ENCODE measurements at regions not wholly inside any gene's neighbourhood (a gene's known extent, or its start where the extent isn't known, plus 50 kb on each side); places are given as distances from the start of the nearest gene placed in this dataset.

DNA sequence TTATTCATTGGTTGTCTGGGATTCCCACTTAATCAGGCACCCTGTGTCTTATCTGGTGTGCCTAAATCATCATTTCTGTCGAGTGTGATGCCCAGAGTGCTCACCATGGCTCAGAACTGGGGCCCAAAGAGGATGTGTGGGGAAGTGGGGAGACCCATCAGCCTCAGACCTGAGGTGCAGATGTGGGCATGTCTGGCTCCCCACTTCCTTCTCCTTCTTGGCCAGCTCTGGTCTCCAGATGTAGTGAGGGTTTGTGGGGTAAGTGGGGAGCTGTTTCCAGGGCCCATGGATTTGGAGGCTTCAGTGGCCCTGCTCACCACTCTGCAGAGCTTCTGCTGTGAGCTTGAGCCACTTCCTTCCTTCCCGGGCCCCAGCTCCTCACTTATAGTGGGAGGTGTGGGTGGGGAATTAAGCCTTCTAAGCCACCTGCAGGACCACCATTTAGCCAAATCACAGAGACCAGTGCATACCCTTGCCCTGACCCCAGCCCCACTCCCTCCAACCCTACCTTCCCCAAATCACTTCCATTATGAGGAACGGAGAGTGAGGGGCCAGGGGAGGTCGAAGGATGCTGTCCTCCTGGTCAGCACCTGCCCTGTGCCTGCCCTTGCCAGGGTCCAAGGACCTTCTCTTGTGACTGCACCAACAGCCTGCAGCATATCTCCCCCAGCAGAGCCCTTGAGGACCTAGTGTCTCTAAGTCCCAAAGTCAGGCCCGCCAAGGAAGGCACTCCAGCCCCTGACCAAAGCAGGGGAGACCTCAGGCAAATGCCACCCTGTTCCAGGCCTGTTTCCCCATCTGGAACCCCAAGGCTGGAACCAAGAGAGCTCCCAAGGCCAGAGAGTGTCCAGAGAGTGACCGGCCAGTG is 278.2 kb upstream of the RTL1 start:
- no peak for TF ChIP-seq POLR2A (IDR thresholded peaks at IDR 0.05)
- TF ChIP-seq, protein P1, sequence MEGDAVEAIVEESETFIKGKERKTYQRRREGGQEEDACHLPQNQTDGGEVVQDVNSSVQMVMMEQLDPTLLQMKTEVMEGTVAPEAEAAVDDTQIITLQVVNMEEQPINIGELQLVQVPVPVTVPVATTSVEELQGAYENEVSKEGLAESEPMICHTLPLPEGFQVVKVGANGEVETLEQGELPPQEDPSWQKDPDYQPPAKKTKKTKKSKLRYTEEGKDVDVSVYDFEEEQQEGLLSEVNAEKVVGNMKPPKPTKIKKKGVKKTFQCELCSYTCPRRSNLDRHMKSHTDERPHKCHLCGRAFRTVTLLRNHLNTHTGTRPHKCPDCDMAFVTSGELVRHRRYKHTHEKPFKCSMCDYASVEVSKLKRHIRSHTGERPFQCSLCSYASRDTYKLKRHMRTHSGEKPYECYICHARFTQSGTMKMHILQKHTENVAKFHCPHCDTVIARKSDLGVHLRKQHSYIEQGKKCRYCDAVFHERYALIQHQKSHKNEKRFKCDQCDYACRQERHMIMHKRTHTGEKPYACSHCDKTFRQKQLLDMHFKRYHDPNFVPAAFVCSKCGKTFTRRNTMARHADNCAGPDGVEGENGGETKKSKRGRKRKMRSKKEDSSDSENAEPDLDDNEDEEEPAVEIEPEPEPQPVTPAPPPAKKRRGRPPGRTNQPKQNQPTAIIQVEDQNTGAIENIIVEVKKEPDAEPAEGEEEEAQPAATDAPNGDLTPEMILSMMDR (IDR thresholded peaks at IDR 0.05) = no peak
- no peak overlapping the region for H3K4me3 ChIP-seq (ENCODE audit: low read depth, poor library complexity, severe bottlenecking)
- intact Hi-C loops (cut with DNase I; ENCODE audit: low total_unique reads) = no loop called here
- DNase-seq (ENCODE audit: low spot score in 2 of 2) = peak in 1 of 2 donors; percentile 65
- 81% methylated on average over 6 of the region's 6 CpGs for WGBS, 2 donors

DNA sequence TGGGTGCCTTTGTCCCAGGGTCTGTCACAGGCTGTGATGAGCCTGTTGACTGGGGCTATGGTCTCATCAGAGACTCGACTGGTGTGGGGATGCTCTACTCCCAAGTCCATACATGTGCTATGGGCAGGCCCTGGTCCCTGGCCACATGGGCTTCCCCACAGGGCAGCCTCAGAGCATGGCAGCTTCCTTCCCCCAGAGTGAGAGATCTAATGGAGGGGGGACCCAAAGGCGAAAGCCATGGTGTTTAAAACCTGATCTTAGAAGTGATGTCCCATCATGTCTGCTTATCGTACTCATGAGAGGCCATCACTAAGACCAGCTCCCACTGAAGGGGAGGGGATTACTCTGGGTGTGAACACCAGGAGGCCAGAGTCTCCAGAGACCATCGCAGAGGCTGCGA is 279.0 kb upstream of the RTL1 start:
- no peak for DNase-seq (ENCODE audit: low spot score in 2 of 2)
- WGBS, 2 donors = 73 to 76% methylated on average over 4 to 5 of the region's 5 CpGs
- intact Hi-C loops (cut with DNase I; ENCODE audit: low total_unique reads) = no loop called here
- no peak for TF ChIP-seq POLR2A (IDR thresholded peaks at IDR 0.05)
- TF ChIP-seq, protein P1 (IDR thresholded peaks at IDR 0.05) = no peak
- no peak overlapping the region for H3K4me3 ChIP-seq (ENCODE audit: low read depth, poor library complexity, severe bottlenecking)

DNA sequence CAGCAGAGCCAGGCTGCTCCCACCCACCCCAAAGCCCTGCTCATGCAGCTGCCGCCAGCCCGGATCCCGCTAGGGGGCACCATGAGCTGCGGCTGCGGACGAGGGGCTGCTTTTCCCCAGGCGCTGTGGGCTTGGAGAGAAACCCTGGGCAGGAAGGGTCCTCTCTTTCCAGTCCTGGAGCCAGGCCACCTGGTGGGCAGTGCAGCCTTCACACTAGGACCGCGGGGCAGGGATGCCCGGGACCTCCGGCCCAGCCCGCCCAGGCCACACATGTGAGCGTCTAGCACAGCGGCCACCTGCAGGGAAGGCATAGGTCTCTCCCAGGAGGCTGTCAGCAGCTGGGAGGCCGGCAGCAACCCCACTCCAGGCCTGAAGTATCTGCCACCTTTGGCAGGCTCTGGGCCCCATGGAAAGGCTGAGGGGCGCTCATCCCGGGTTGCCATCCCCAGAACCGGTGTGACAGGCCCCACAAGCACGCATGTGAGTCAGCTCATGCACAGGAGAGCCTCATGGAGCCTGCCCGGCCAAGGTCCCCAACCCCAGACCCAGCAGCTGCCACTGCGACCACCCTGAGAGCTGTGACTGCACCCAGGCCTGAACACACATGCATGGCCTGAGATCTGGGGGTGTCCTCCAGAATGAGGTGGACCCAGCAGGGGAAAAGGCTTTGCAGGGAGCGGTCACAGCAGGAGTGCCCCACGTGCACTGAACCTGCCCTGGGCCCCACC is 280.0 kb upstream of the RTL1 start:
- 45 to 59% methylated on average over 14 to 17 of the region's 23 CpGs for WGBS, 2 donors
- H3K4me3 ChIP-seq (ENCODE audit: low read depth, poor library complexity, severe bottlenecking) = no peak overlapping the region
- intact Hi-C loops (cut with DNase I; ENCODE audit: low total_unique reads) = no loop called here
- TF ChIP-seq, protein P1 (IDR thresholded peaks at IDR 0.05) = no peak
- TF ChIP-seq POLR2A (IDR thresholded peaks at IDR 0.05) = no peak
- DNase-seq (ENCODE audit: low spot score in 2 of 2) = peak in 1 of 2 donors; percentile 75

DNA sequence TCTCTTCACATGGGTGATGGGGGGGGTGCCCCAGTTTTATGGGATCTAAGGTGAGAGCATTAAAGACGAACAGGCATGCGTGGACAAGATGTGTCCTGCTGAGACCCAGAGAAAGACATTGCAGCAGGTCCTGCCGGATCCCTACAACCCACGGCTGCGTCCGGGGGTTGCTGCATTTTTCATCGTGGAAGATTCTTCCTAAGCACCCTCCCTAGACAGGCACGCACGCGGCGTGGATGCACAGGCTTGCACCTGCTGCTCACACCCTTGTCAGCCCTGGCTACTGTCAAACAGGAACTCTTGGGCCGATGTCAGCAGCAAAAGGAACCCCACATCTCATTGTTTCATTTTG is 280.6 kb upstream of the RTL1 start:
- no peak for TF ChIP-seq POLR2A (IDR thresholded peaks at IDR 0.05)
- TF ChIP-seq, protein P1 (IDR thresholded peaks at IDR 0.05) = no peak
- no peak for DNase-seq (ENCODE audit: low spot score in 2 of 2)
- intact Hi-C loops (cut with DNase I; ENCODE audit: low total_unique reads) = no loop called here
- no peak overlapping the region for H3K4me3 ChIP-seq (ENCODE audit: low read depth, poor library complexity, severe bottlenecking)
- 49 to 55% methylated on average over 12 of the region's 12 CpGs for WGBS, 2 donors

DNA sequence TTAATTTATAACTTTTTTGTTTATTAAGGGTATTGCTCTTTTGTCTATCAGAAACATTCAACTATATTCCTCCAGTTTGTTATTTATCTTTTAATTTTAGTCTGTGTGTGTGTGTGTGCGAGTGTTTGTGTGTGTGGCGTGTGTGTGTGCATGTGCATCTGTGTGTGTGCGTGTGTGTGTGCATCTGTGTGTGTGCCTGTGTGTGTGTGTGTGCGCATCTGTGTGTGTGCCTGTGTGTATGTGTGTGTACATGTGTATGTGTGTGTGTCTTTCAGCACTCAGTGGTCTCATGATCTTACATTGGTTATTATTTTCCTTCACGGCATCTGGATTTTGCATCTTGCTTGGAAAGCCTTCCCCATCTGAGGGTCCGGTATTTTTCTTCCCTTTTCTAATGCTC is 281.1 kb upstream of the RTL1 start:
- H3K4me3 ChIP-seq (ENCODE audit: low read depth, poor library complexity, severe bottlenecking) = no peak overlapping the region
- no peak for TF ChIP-seq POLR2A (IDR thresholded peaks at IDR 0.05)
- TF ChIP-seq, protein P1 (IDR thresholded peaks at IDR 0.05) = no peak
- DNase-seq (ENCODE audit: low spot score in 2 of 2) = no peak
- WGBS, 2 donors = 83 to 90% methylated on average over 6 of the region's 6 CpGs
- intact Hi-C loops (cut with DNase I; ENCODE audit: low total_unique reads) = no loop called here
